ENCODE measurements at regions not wholly inside any gene's neighbourhood (a gene's known extent, or its start where the extent isn't known, plus 50 kb on each side); places are given as distances from the start of the nearest gene placed in this dataset.

GRCh38 chr6:40973304-40973703 is 65.7 kb downstream of the UNC5CL start:
- no peak overlapping the region for H3K4me2 ChIP-seq (ENCODE audit: low read length)
- no peak overlapping the region for H3K27ac ChIP-seq (ENCODE audit: low read depth, low read length)
- ChIA-PET RAD21 (ENCODE audit: low non-redundant PET in 1 of 2, low total read pairs in 2 of 2, uncharacterized antibody in 2 of 2, unreplicated experiment in 2 of 2) (no interaction called here), CTCF (no interaction called here), POLR2A (no interaction called here)
- no peaks in the 10 kb centered on the region for H3K4me1 ChIP-seq (ENCODE audit: control insufficient read depth in 1 of 2, insufficient read depth in 2 of 2, low read length in 2 of 2)
- BruUV-seq (replicated peaks), result no TSS peak
- no peak for DNase-seq (ENCODE audit: low read depth, low spot score)
- H3K9ac ChIP-seq (ENCODE audit: low read length), result no peak overlapping the region
- H3K9me2 ChIP-seq (ENCODE audit: insufficient read depth), result no peaks in the 10 kb centered on the region
- H3K27me3 ChIP-seq (ENCODE audit: insufficient read depth, low read length), result peaks cover 44% of the 10 kb centered on the region
- H4K20me1 ChIP-seq (ENCODE audit: insufficient read depth), result no peaks in the 10 kb centered on the region
- H3K79me2 ChIP-seq (ENCODE audit: insufficient read depth, low read length), result no peaks in the 10 kb centered on the region
- no peak for ATAC-seq
- TF ChIP-seq EZH2phosphoT487 (IDR thresholded peaks at IDR 0.05; ENCODE audit: borderline replicate concordance) (no peak), SRF (IDR thresholded peaks at IDR 0.05; ENCODE audit: low read depth) (no peak), REST (IDR thresholded peaks at IDR 0.05; ENCODE audit: low read depth) (no peak), ZFX (IDR thresholded peaks at IDR 0.05) (no peak), TCF7L2 (IDR thresholded peaks at IDR 0.05; ENCODE audit: borderline replicate concordance, extremely low read depth, insufficient read depth, insufficient read length) (no peak), EZH2 (IDR thresholded peaks at IDR 0.05) (no peak), SP1 (IDR thresholded peaks at IDR 0.05; ENCODE audit: low read depth) (no peak), FOSL1 (IDR thresholded peaks at IDR 0.05; ENCODE audit: low read depth) (no peak), RAD21 (IDR thresholded peaks at IDR 0.05; ENCODE audit: low read depth) (no peak), YY1 (IDR thresholded peaks at IDR 0.05; ENCODE audit: extremely low read depth, insufficient replicate concordance, low read depth, low read length) (no peak)
- TF ChIP-seq, protein P1, sequence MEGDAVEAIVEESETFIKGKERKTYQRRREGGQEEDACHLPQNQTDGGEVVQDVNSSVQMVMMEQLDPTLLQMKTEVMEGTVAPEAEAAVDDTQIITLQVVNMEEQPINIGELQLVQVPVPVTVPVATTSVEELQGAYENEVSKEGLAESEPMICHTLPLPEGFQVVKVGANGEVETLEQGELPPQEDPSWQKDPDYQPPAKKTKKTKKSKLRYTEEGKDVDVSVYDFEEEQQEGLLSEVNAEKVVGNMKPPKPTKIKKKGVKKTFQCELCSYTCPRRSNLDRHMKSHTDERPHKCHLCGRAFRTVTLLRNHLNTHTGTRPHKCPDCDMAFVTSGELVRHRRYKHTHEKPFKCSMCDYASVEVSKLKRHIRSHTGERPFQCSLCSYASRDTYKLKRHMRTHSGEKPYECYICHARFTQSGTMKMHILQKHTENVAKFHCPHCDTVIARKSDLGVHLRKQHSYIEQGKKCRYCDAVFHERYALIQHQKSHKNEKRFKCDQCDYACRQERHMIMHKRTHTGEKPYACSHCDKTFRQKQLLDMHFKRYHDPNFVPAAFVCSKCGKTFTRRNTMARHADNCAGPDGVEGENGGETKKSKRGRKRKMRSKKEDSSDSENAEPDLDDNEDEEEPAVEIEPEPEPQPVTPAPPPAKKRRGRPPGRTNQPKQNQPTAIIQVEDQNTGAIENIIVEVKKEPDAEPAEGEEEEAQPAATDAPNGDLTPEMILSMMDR (IDR thresholded peaks at IDR 0.05 in 2 of 3, conservative IDR thresholded peaks at IDR 0.05 in 1 of 3; ENCODE audit: borderline replicate concordance in 1 of 3, insufficient read depth in 1 of 3, low read depth in 2 of 3, low read length in 2 of 3), result no peak
- TF ChIP-seq, protein P2, sequence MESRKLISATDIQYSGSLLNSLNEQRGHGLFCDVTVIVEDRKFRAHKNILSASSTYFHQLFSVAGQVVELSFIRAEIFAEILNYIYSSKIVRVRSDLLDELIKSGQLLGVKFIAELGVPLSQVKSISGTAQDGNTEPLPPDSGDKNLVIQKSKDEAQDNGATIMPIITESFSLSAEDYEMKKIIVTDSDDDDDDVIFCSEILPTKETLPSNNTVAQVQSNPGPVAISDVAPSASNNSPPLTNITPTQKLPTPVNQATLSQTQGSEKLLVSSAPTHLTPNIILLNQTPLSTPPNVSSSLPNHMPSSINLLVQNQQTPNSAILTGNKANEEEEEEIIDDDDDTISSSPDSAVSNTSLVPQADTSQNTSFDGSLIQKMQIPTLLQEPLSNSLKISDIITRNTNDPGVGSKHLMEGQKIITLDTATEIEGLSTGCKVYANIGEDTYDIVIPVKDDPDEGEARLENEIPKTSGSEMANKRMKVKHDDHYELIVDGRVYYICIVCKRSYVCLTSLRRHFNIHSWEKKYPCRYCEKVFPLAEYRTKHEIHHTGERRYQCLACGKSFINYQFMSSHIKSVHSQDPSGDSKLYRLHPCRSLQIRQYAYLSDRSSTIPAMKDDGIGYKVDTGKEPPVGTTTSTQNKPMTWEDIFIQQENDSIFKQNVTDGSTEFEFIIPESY (IDR thresholded peaks at IDR 0.05; ENCODE audit: extremely low read depth, insufficient replicate concordance, low read length), result no peak
- no peaks in the 10 kb centered on the region for H3K36me3 ChIP-seq (ENCODE audit: control insufficient read depth in 1 of 2, insufficient read depth in 2 of 2, low read length in 2 of 2)
- no peaks in the 10 kb centered on the region for H3K9me3 ChIP-seq (ENCODE audit: control insufficient read depth in 1 of 2, insufficient read depth in 1 of 2, low read depth in 1 of 2, low read length in 2 of 2)
- intact Hi-C loops (cut with micrococcal nuclease), result no loop called here
- H2AFZ ChIP-seq (ENCODE audit: low read depth, low read length, poor library complexity, severe bottlenecking), result no peak overlapping the region
- H3K4me3 ChIP-seq (replicated peaks in 1 of 2; ENCODE audit: low read depth in 1 of 2, low read length in 2 of 2), result no peak overlapping the region

All from HCT116 (cell line).